ENCODE measurements at regions not wholly inside any gene's neighbourhood (a gene's known extent, or its start where the extent isn't known, plus 50 kb on each side); places are given as distances from the start of the nearest gene placed in this dataset.

DNA sequence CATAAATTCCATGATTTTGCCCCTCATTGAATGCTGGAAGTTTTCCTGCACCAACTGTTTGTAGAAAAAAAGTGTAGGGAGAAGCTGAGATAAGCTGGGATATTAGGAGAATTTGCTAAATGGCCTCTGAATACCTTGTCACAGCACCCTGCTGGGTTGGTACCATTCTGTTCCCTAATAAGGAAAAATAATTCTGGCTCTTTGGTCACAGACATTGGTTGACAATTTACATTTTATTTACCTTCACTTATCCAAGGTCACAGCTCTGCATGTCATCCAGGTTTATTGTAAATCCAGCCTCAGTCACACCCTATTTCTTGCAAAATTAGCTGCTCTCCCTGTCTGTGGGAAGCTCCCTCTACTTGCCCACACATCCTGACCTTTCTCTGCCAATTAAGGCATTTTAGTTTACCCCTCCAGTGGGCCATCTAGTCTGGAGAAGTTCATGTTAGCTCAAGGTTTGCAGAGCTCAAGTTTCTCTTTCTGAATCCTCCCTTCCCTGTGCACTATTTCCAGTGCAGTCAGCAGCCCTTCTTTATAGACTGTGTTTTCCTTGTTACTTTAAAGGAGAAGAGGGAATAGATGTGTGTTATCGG lies 115.4 kb upstream of the NTRK2 start:
- in situ Hi-C loops (cut with MboI; ENCODE audit: low pct_unique_long_range_greater_than_20kb, low sequenced_read_pairs, unreplicated experiment) = no loop called here
- TF ChIP-seq, protein P1, sequence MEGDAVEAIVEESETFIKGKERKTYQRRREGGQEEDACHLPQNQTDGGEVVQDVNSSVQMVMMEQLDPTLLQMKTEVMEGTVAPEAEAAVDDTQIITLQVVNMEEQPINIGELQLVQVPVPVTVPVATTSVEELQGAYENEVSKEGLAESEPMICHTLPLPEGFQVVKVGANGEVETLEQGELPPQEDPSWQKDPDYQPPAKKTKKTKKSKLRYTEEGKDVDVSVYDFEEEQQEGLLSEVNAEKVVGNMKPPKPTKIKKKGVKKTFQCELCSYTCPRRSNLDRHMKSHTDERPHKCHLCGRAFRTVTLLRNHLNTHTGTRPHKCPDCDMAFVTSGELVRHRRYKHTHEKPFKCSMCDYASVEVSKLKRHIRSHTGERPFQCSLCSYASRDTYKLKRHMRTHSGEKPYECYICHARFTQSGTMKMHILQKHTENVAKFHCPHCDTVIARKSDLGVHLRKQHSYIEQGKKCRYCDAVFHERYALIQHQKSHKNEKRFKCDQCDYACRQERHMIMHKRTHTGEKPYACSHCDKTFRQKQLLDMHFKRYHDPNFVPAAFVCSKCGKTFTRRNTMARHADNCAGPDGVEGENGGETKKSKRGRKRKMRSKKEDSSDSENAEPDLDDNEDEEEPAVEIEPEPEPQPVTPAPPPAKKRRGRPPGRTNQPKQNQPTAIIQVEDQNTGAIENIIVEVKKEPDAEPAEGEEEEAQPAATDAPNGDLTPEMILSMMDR (IDR thresholded peaks at IDR 0.05; ENCODE audit: extremely low read depth, insufficient read depth, missing control alignments) = no peak
- DNase-seq (ENCODE audit: low spot score) = no peak

DNA sequence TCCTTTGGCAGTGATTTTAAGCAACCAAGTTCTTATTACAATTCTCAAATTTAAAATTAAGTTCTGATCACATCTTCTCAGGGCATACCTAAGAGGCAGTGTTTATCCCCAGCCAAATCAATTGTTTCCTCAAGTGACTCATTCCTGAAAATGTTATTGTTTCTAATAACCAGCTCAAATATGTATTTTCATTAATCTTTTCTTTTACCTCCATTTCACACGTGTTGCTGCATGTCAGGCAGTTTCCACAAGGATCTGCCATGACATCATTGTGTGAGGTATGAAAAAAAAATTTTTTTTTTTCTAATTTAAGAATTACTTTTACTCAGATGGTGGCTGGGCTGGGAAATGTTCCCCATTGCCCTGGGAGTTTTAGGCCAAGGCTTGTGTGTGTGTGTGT lies 113.0 kb upstream of the NTRK2 start:
- TF ChIP-seq, protein P1 (IDR thresholded peaks at IDR 0.05; ENCODE audit: extremely low read depth, insufficient read depth, missing control alignments) = no peak
- no peak for DNase-seq (ENCODE audit: low spot score)
- in situ Hi-C loops (cut with MboI; ENCODE audit: low pct_unique_long_range_greater_than_20kb, low sequenced_read_pairs, unreplicated experiment) = no loop called here

DNA sequence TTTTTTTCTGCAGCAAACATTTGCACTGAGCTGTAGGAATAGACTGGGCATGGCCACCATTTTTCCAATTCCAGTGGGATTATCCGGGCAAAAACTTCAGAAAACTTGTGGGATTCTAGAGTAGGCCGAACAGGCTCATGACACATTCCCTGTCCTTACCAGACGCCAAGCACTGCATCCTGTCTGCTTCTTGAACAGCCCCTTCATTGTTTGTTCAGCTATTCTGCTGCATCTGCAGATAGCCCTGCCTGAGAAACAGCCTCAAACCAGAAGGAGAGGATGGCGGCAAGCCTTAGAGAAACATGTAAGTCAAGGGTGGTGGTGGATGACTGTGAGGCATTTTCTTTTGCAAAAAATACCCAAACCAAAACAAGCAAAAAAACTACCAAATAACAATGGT lies 111.8 kb upstream of the NTRK2 start:
- in situ Hi-C loops (cut with MboI; ENCODE audit: low pct_unique_long_range_greater_than_20kb, low sequenced_read_pairs, unreplicated experiment) = no loop called here
- DNase-seq (ENCODE audit: low spot score) = no peak
- TF ChIP-seq, protein P1 (IDR thresholded peaks at IDR 0.05; ENCODE audit: extremely low read depth, insufficient read depth, missing control alignments) = no peak

DNA sequence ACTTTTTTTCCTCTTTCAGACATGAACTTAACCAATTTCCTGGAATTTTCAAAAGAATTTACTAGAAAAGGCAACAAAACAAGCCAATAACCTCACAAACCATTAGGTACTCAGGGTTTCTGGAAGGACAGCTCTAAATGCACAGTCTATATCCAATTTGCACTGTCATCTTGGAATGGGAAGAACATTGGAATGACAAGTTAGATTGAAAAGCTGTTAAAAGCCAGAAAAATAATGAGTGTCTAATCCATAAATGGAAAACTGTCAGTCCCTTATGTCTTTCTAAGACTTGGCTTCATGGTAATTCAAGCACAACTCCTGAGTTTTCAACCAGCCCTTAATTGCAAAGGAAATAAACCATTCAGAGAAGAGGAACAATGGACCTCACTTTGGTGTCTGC lies 105.8 kb upstream of the NTRK2 start:
- TF ChIP-seq, protein P1 (IDR thresholded peaks at IDR 0.05; ENCODE audit: extremely low read depth, insufficient read depth, missing control alignments) = no peak
- in situ Hi-C loops (cut with MboI; ENCODE audit: low pct_unique_long_range_greater_than_20kb, low sequenced_read_pairs, unreplicated experiment) = no loop called here
- no peak for DNase-seq (ENCODE audit: low spot score)

DNA sequence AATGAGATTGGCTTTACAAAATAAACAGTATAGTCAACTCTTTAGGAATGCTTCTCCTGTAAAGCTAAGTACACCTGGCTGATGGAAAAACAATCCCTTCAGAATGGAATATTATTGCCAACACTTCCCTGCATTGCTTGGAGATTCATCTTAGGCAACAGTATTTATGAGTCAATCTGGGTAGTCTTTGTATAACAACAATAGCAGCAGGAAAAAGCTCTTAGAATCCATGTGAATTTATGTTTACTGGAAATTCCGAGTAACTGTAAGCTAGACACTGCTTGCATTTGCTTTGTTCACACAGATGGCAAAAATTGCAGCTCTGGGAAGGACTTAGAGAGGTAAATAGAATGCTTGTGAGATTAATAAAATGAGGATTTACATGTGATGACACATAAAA lies 101.7 kb upstream of the NTRK2 start:
- no peak for DNase-seq (ENCODE audit: low spot score)
- in situ Hi-C loops (cut with MboI; ENCODE audit: low pct_unique_long_range_greater_than_20kb, low sequenced_read_pairs, unreplicated experiment) = no loop called here
- TF ChIP-seq, protein P1 (IDR thresholded peaks at IDR 0.05; ENCODE audit: extremely low read depth, insufficient read depth, missing control alignments) = no peak

DNA sequence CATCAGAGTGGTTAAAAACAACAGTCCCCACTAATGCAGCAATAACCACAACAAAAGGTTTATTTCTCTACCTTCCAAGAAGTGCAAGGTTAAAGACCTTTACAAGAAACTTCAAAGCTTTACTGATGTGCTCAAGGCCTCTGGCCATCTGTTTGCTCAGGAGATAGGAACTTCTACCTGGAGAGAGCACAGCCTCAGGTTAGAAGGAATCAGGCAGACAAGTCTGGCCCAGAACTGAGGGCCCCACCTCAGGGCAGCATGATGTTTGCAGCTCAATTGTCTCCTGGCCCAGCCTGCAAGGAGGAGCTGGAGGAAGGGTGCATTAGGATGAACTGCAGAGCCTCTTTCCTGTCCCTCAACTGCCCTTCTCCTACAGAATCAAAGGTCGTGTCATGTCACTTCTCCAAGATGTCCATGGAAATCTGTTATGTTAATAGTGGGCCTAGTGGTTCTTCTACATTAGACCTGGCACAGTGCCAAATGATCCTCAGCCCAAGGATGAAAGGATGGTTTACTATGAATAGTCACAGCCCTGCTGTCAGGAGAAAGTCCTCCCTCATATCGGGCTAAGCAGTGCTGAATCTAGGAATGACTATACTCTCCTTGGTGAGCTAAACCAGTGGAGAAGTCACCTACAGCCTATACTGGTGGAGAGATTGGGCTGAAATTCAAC lies 98.9 kb upstream of the NTRK2 start:
- no peak for DNase-seq (ENCODE audit: low spot score)
- in situ Hi-C loops (cut with MboI; ENCODE audit: low pct_unique_long_range_greater_than_20kb, low sequenced_read_pairs, unreplicated experiment) = no loop called here
- TF ChIP-seq, protein P1 (IDR thresholded peaks at IDR 0.05; ENCODE audit: extremely low read depth, insufficient read depth, missing control alignments) = no peak

Data from GM13977 (cell line).